Endothelial cell of umbilical vein (primary cell): ENCODE measurements at regions not wholly inside any gene's neighbourhood (a gene's known extent, or its start where the extent isn't known, plus 50 kb on each side); places are given as distances from the start of the nearest gene placed in this dataset.

Experiments used
- EZH2 ChIP-seq: IDR thresholded peaks from 2 replicates; pipeline ENCODE4 v1.6.1; 2012; ENCODE audit warnings: borderline replicate concordance, low read depth, mild to moderate bottlenecking, moderate library complexity, low read length, inconsistent platforms; ENCODE audit not compliant: severe bottlenecking
- JUN ChIP-seq: IDR thresholded peaks from 2 replicates; pipeline ENCODE4 v1.6.1; 2011; ENCODE audit warnings: borderline replicate concordance, low read depth; ENCODE audit not compliant: insufficient read length, insufficient read depth
- POLR2A ChIP-seq: IDR thresholded peaks from 2 replicates; pipeline ENCODE4 v1.6.1; 2012; ENCODE audit warnings: low read depth, mild to moderate bottlenecking, control low read depth, low read length
- POLR2AphosphoS5 ChIP-seq: IDR thresholded peaks from 2 replicates; pipeline ENCODE4 v1.6.1; 2012; ENCODE audit warnings: low read depth, mild to moderate bottlenecking, control low read depth, low read length, moderate library complexity; ENCODE audit not compliant: insufficient read depth
- TF ChIP-seq, protein P1 (sequence below), 2 donors: IDR thresholded peaks; 1 replicate in 1 of 2; 2 replicates in 1 of 2; pipeline ENCODE4 v1.5.1; 2011; ENCODE audit warnings: low read length in 2 of 2, mild to moderate bottlenecking in 2 of 2, moderate library complexity in 2 of 2, control low read depth in 1 of 2, inconsistent platforms in 1 of 2, low read depth in 1 of 2; ENCODE audit not compliant: insufficient read depth in 1 of 2; ENCODE audit errors: extremely low read depth in 1 of 2

GRCh38 chr10:22479419-22479818 is 134.1 kb downstream of the SPAG6 start:
- TF ChIP-seq POLR2AphosphoS5: no peak
- TF ChIP-seq, protein P1, sequence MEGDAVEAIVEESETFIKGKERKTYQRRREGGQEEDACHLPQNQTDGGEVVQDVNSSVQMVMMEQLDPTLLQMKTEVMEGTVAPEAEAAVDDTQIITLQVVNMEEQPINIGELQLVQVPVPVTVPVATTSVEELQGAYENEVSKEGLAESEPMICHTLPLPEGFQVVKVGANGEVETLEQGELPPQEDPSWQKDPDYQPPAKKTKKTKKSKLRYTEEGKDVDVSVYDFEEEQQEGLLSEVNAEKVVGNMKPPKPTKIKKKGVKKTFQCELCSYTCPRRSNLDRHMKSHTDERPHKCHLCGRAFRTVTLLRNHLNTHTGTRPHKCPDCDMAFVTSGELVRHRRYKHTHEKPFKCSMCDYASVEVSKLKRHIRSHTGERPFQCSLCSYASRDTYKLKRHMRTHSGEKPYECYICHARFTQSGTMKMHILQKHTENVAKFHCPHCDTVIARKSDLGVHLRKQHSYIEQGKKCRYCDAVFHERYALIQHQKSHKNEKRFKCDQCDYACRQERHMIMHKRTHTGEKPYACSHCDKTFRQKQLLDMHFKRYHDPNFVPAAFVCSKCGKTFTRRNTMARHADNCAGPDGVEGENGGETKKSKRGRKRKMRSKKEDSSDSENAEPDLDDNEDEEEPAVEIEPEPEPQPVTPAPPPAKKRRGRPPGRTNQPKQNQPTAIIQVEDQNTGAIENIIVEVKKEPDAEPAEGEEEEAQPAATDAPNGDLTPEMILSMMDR (IDR thresholded peaks at IDR 0.05; ENCODE audit: extremely low read depth in 1 of 2, insufficient read depth in 1 of 2, low read depth in 1 of 2, low read length in 2 of 2): no peak
- TF ChIP-seq POLR2A: no peak
- no peak for TF ChIP-seq EZH2
- no peak for TF ChIP-seq JUN
